CD4-positive, CD25-positive, alpha-beta regulatory T cell (primary cell): ENCODE measurements at regions not wholly inside any gene's neighbourhood (a gene's known extent, or its start where the extent isn't known, plus 50 kb on each side); places are given as distances from the start of the nearest gene placed in this dataset.
"Not testable (repeated sequence)": the region's sequence is repeated elsewhere in the genome, so short reads cannot be mapped to it uniquely, and the experiment has no call there.

ENCODE experiments used
- ATAC-seq, 2 donors: fragments of 150-1000 bp; cut with Tn5 transposase; one replicate each; pipeline ENCODE4 v1.10.0; 2021; ENCODE audit warnings: low read depth in 2 of 2, moderate number of reproducible peaks in 2 of 2, moderate library complexity in 1 of 2
- DNase-seq, 3 donors: peaks; one replicate each; pipeline versions ENCODE4 v3.0.0 to v3.0.0-alpha.2; 2012 to 2022; ENCODE audit warnings: mixed read lengths in 1 of 3
- H3K27ac ChIP-seq: one replicate; pipeline ENCODE4 v1.7.0; 2013; ENCODE audit warnings: mild to moderate bottlenecking, low read length; ENCODE audit not compliant: insufficient read depth, poor library complexity, severe bottlenecking
- H3K27me3 ChIP-seq: one replicate; pipeline ENCODE4 v1.7.0; 2013; ENCODE audit warnings: low read length; ENCODE audit not compliant: control insufficient read depth, insufficient read depth
- H3K36me3 ChIP-seq: one replicate; pipeline ENCODE4 v1.7.0; 2013; ENCODE audit warnings: mild to moderate bottlenecking, low read length, moderate library complexity; ENCODE audit not compliant: control insufficient read depth, insufficient read depth
- H3K4me1 ChIP-seq: 2 replicates; pipeline ENCODE4 v1.7.0; 2013; ENCODE audit warnings: mild to moderate bottlenecking, low read length; ENCODE audit not compliant: insufficient read depth, control insufficient read depth, poor library complexity, severe bottlenecking
- H3K4me3 ChIP-seq: one replicate; pipeline ENCODE4 v1.7.0; 2013; ENCODE audit warnings: low read depth, mild to moderate bottlenecking, low read length, moderate library complexity
- H3K9me3 ChIP-seq, 2 experiments: 1 replicate in 1 of 2; 2 replicates in 1 of 2; pipeline ENCODE4 v1.7.0; 2013; ENCODE audit warnings: low read length in 2 of 2, mild to moderate bottlenecking in 1 of 2, moderate library complexity in 1 of 2; ENCODE audit not compliant: control insufficient read depth in 2 of 2
- H3K27ac Mint-ChIP-seq, 3 donors: one replicate each; pipeline ENCODE4 v1.8.0; 2020 to 2022; ENCODE audit warnings: mild to moderate bottlenecking in 3 of 3, mixed read lengths in 3 of 3, moderate library complexity in 2 of 3
- H3K27me3 Mint-ChIP-seq: one replicate; pipeline ENCODE4 v1.8.0; 2022; ENCODE audit warnings: mild to moderate bottlenecking, mixed read lengths
- H3K36me3 Mint-ChIP-seq: one replicate; pipeline ENCODE4 v1.8.0; 2020; ENCODE audit warnings: mixed read lengths
- H3K4me1 Mint-ChIP-seq, 4 donors: one replicate each; pipeline ENCODE4 v1.8.0; 2020 to 2022; ENCODE audit warnings: mixed read lengths in 4 of 4, mild to moderate bottlenecking in 1 of 4
- H3K4me3 Mint-ChIP-seq, 4 donors: one replicate each; pipeline ENCODE4 v1.8.0; 2020 to 2022; ENCODE audit warnings: mild to moderate bottlenecking in 4 of 4, mixed read lengths in 4 of 4, moderate library complexity in 3 of 4
- H3K9me3 Mint-ChIP-seq, 7 donors: one replicate each; pipeline ENCODE4 v1.8.0; 2020 to 2022; ENCODE audit warnings: mixed read lengths in 7 of 7, mild to moderate bottlenecking in 3 of 7, moderate library complexity in 2 of 7

GRCh38 chr4:26197018-26197779 lies 123.6 kb upstream of the RBPJ start:
- H3K4me3 ChIP-seq, result peak overlapping the region; percentile 52
- H3K9me3 ChIP-seq, result no peaks in the 10 kb centered on the region
- H3K27me3 ChIP-seq, result no peaks in the 10 kb centered on the region
- peaks cover 10% of the 10 kb centered on the region for H3K27me3 Mint-ChIP-seq
- peak overlapping the region; percentile 38 to 75 (median 50) for H3K27ac Mint-ChIP-seq
- no peak overlapping the region for H3K27ac ChIP-seq
- peaks cover 15 to 47% (median 29%) of the 10 kb centered on the region in 4 donors for H3K4me1 Mint-ChIP-seq
- no peaks in the 10 kb centered on the region for H3K36me3 Mint-ChIP-seq
- no peaks in the 10 kb centered on the region for H3K36me3 ChIP-seq
- DNase-seq, result peak in 2 of 3 donors; percentile 16 to 86
- no peaks in the 10 kb centered on the region for H3K9me3 Mint-ChIP-seq
- ATAC-seq, result peak; percentile 81 to 83
- peak overlapping the region; percentile 43 to 68 (median 68) for H3K4me3 Mint-ChIP-seq
- peaks cover 16% of the 10 kb centered on the region for H3K4me1 ChIP-seq

DNA sequence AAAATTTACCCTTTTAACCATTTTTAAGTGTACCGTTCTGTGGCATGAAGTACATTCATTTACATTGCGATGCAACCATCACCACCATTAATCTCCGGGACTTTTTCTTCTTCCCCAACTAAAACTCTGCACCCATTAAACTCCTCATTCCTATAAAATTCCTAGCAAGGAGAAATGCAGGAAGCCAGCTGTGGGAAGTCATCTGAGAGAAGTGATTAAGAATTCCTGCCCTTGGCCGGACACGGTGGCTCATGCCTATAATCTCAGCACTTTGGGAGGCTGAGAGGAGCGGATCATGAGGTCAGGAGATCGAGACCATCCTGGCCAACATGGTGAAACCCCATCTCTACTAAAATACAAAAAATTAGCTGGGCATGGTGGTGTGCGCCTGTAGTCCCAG lies 121.9 kb upstream of the RBPJ start:
- H3K4me3 Mint-ChIP-seq, H3K27me3 ChIP-seq, H3K27ac Mint-ChIP-seq, H3K9me3 ChIP-seq, DNase-seq, H3K36me3 Mint-ChIP-seq, H3K36me3 ChIP-seq, H3K27ac ChIP-seq, H3K9me3 Mint-ChIP-seq, H3K4me3 ChIP-seq, ATAC-seq: not testable (repeated sequence)
- Mint-ChIP-seq H3K4me1 (peaks cover 16 to 47% (median 33%) of the 10 kb centered on the region in 4 donors), H3K27me3 (peaks cover 15% of the 10 kb centered on the region)
- H3K4me1 ChIP-seq, result peaks cover 16% of the 10 kb centered on the region

- Histone ChIP-seq H3K4me1 (peaks cover 23% of the 10 kb centered on the region), H3K27ac (no peak overlapping the region), H3K36me3 (no peaks in the 10 kb centered on the region), H3K4me3 (no peak overlapping the region), H3K27me3 (no peaks in the 10 kb centered on the region), H3K9me3 (no peaks in the 10 kb centered on the region)
- DNase-seq (no peak), ATAC-seq (no peak)
- Mint-ChIP-seq H3K27ac (no peak overlapping the region), H3K36me3 (no peaks in the 10 kb centered on the region), H3K9me3 (peaks cover 0 to 5% (median 0%) of the 10 kb centered on the region in 7 donors), H3K4me3 (no peak overlapping the region), H3K27me3 (peaks cover 15% of the 10 kb centered on the region), H3K4me1 (peaks cover 23 to 54% (median 36%) of the 10 kb centered on the region in 4 donors)
These were observed 121.2 kb upstream of the RBPJ start for GRCh38 chr4:26199596-26199995.

- no peak overlapping the region for H3K27ac ChIP-seq
- Mint-ChIP-seq H3K36me3 (no peaks in the 10 kb centered on the region), H3K9me3 (peaks cover 0 to 5% (median 0%) of the 10 kb centered on the region in 7 donors), H3K27me3 (peaks cover 13% of the 10 kb centered on the region), H3K27ac (no peak overlapping the region), H3K4me1 (peaks cover 22 to 50% (median 35%) of the 10 kb centered on the region in 4 donors), H3K4me3 (no peak overlapping the region)
- H3K4me1 ChIP-seq, result peaks cover 24% of the 10 kb centered on the region
- H3K4me3 ChIP-seq, result no peak overlapping the region
- DNase-seq, result no peak
- H3K9me3 ChIP-seq, result no peaks in the 10 kb centered on the region
- no peak for ATAC-seq
- no peaks in the 10 kb centered on the region for H3K27me3 ChIP-seq
- H3K36me3 ChIP-seq, result no peaks in the 10 kb centered on the region
These were observed 119.7 kb upstream of the RBPJ start for GRCh38 chr4:26201120-26201519.

GRCh38 chr4:26204249-26204825 lies 116.5 kb upstream of the RBPJ start:
- H3K36me3 ChIP-seq, result no peaks in the 10 kb centered on the region
- peaks cover 13% of the 10 kb centered on the region for H3K4me1 ChIP-seq
- H3K4me3 ChIP-seq, result peak overlapping the region; percentile 15
- no peak overlapping the region for H3K27ac ChIP-seq
- DNase-seq, result peak in 2 of 3 donors; percentile 15 to 69
- no peaks in the 10 kb centered on the region for H3K27me3 ChIP-seq
- H3K9me3 ChIP-seq, result no peaks in the 10 kb centered on the region
- Mint-ChIP-seq H3K27me3 (peaks cover 5% of the 10 kb centered on the region), H3K9me3 (peaks cover 0 to 5% (median 0%) of the 10 kb centered on the region in 7 donors), H3K4me3 (peak overlapping the region in 1 of 4 donors; percentile 64), H3K4me1 (peaks cover 8 to 26% (median 17%) of the 10 kb centered on the region in 4 donors), H3K27ac (peak overlapping the region; percentile 34 to 90 (median 72)), H3K36me3 (no peaks in the 10 kb centered on the region)
- ATAC-seq, result peak; percentile 87 to 91

- Mint-ChIP-seq H3K4me1 (peaks cover 8 to 23% (median 19%) of the 10 kb centered on the region in 4 donors), H3K27me3 (peaks cover 8% of the 10 kb centered on the region), H3K9me3 (peaks cover 0 to 5% (median 0%) of the 10 kb centered on the region in 7 donors), H3K4me3 (no peak overlapping the region), H3K27ac (no peak overlapping the region), H3K36me3 (no peaks in the 10 kb centered on the region)
- no peak overlapping the region for H3K4me3 ChIP-seq
- H3K27ac ChIP-seq, result no peak overlapping the region
- peaks cover 13% of the 10 kb centered on the region for H3K4me1 ChIP-seq
- DNase-seq (no peak), ATAC-seq (no peak)
- H3K27me3 ChIP-seq, result no peaks in the 10 kb centered on the region
- H3K36me3 ChIP-seq, result no peaks in the 10 kb centered on the region
- H3K9me3 ChIP-seq, result no peaks in the 10 kb centered on the region
These were observed 115.9 kb upstream of the RBPJ start for GRCh38 chr4:26204911-26205370.

DNA sequence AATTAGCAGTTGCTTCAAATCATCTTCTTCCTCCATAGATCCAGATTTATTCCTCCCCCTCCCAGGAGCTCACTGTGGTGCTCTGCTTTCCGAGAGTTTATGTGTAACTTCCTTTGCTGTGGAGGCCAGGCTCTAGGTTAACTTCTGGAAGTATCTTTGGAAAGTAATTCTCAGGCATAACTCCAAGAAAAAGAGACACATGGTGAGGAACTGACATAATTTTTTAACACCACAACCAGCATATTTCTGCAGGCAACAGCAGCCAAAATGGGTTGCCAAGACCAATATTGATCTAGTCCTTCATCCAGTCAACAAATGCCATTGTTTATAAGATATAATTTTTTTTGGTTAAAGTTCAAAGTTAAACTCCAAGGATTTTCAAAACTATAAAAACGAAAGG lies 114.5 kb upstream of the RBPJ start:
- DNase-seq, result no peak
- Histone ChIP-seq H3K4me3 (no peak overlapping the region), H3K27ac (no peak overlapping the region), H3K4me1 (peaks cover 13% of the 10 kb centered on the region), H3K36me3 (no peaks in the 10 kb centered on the region), H3K9me3 (no peaks in the 10 kb centered on the region), H3K27me3 (peaks cover 2% of the 10 kb centered on the region)
- Mint-ChIP-seq H3K4me1 (peaks cover 8 to 23% (median 19%) of the 10 kb centered on the region in 4 donors), H3K27ac (no peak overlapping the region), H3K9me3 (peaks cover 0 to 5% (median 0%) of the 10 kb centered on the region in 7 donors), H3K4me3 (no peak overlapping the region), H3K36me3 (no peaks in the 10 kb centered on the region), H3K27me3 (peaks cover 13% of the 10 kb centered on the region)
- ATAC-seq, result no peak
